OCI-LY1 (cell line): ENCODE measurements at regions not wholly inside any gene's neighbourhood (a gene's known extent, or its start where the extent isn't known, plus 50 kb on each side); places are given as distances from the start of the nearest gene placed in this dataset.

Source experiments
- EZH2 ChIP-seq: fragments of 200-600 bp; sonication (generic), shearing (Covaris generic); IDR thresholded peaks from 2 replicates; pipeline ENCODE4 v1.8.0; 2017; ENCODE audit warnings: borderline replicate concordance, mixed run types, mild to moderate bottlenecking, antibody characterized with exemption, low read length, moderate library complexity, mixed read lengths
- TF ChIP-seq, protein P1 (sequence below): fragments of 200-600 bp; sonication (generic), shearing (Covaris generic); IDR thresholded peaks from 2 replicates; pipeline ENCODE4 v1.5.1; 2017; ENCODE audit warnings: mild to moderate bottlenecking, antibody characterized with exemption, low read length, moderate library complexity, mixed read lengths

DNA sequence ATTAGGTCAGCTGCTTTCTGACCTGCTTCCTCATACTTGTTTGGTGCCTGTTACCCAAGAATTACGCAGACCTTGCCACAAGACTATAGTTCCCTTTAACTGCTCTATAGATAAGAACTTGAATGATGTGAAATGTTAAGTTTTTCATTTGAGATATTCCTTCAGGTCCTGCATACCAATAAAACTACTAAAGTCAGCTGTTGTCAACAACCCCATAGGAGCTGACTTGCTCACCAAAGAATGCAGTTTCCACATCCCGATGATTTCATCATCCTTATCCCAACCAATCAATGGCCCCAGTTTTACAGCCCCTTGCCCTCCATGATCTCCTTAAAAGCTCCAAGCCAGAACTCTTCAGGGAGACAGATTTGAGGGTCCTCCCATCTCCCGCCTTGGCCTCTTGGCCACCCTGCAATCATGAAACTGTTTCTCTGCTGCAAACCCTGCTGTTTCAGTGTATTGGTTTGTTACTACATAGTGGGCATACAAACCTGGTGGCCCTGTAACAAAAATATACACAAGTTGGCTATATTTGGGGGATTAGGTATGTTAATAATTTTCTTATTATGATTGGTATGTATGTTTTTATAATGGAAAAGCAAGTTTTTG lies 396.3 kb upstream of the CHST9 start:
- TF ChIP-seq, protein P1, sequence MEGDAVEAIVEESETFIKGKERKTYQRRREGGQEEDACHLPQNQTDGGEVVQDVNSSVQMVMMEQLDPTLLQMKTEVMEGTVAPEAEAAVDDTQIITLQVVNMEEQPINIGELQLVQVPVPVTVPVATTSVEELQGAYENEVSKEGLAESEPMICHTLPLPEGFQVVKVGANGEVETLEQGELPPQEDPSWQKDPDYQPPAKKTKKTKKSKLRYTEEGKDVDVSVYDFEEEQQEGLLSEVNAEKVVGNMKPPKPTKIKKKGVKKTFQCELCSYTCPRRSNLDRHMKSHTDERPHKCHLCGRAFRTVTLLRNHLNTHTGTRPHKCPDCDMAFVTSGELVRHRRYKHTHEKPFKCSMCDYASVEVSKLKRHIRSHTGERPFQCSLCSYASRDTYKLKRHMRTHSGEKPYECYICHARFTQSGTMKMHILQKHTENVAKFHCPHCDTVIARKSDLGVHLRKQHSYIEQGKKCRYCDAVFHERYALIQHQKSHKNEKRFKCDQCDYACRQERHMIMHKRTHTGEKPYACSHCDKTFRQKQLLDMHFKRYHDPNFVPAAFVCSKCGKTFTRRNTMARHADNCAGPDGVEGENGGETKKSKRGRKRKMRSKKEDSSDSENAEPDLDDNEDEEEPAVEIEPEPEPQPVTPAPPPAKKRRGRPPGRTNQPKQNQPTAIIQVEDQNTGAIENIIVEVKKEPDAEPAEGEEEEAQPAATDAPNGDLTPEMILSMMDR: no peak
- TF ChIP-seq EZH2: no peak
